AG09309 (cell line): ENCODE measurements at regions not wholly inside any gene's neighbourhood (a gene's known extent, or its start where the extent isn't known, plus 50 kb on each side); places are given as distances from the start of the nearest gene placed in this dataset.

Source experiments
- DNase-seq: peaks from one replicate; pipeline ENCODE4 v3.0.0-alpha.2; 2010; ENCODE audit warnings: low read depth
- H3K4me3 ChIP-seq: 2 replicates; pipeline ENCODE4 v1.5.1; 2011; ENCODE audit warnings: mild to moderate bottlenecking, low read depth, low read length, moderate library complexity; ENCODE audit not compliant: control insufficient read depth
- TF ChIP-seq, protein P1 (sequence below): IDR thresholded peaks from 2 replicates; pipeline ENCODE4 v1.5.1; 2011; ENCODE audit warnings: mild to moderate bottlenecking, low read depth, low read length, inconsistent platforms; ENCODE audit not compliant: insufficient read depth, control insufficient read depth; ENCODE audit errors: missing control alignments

- TF ChIP-seq, protein P1, sequence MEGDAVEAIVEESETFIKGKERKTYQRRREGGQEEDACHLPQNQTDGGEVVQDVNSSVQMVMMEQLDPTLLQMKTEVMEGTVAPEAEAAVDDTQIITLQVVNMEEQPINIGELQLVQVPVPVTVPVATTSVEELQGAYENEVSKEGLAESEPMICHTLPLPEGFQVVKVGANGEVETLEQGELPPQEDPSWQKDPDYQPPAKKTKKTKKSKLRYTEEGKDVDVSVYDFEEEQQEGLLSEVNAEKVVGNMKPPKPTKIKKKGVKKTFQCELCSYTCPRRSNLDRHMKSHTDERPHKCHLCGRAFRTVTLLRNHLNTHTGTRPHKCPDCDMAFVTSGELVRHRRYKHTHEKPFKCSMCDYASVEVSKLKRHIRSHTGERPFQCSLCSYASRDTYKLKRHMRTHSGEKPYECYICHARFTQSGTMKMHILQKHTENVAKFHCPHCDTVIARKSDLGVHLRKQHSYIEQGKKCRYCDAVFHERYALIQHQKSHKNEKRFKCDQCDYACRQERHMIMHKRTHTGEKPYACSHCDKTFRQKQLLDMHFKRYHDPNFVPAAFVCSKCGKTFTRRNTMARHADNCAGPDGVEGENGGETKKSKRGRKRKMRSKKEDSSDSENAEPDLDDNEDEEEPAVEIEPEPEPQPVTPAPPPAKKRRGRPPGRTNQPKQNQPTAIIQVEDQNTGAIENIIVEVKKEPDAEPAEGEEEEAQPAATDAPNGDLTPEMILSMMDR, result no peak
- DNase-seq, result no peak
- H3K4me3 ChIP-seq, result no peak overlapping the region
Measured at GRCh38 chr22:27011133-27011532, 353.7 kb downstream of the MIAT start.

DNA sequence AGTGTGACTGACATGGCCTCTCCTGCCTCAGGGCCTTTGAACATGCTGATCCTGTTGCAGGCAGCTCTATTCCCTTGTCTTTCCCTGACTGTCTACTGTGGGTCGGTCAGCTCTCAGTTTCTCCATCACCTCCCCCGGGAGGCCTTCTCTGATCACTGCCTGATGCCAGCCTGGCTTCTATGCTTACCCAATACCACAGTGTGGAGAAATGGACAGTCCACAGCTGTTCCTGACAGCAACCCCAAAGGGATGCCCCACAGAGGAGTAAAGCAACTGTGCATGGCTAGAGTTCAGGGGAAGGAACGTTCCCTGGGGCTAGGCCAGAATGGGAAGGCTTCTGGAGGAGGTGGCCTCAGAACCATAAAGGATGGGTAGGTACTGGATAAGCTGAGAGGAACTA is 354.3 kb downstream of the MIAT start:
- no peak for DNase-seq
- no peak overlapping the region for H3K4me3 ChIP-seq
- TF ChIP-seq, protein P1, result no peak

GRCh38 chr22:27019827-27020226 is 362.4 kb downstream of the MIAT start:
- H3K4me3 ChIP-seq, result no peak overlapping the region
- DNase-seq, result no peak
- TF ChIP-seq, protein P1, result no peak

- TF ChIP-seq, protein P1, result no peak
- H3K4me3 ChIP-seq, result no peak overlapping the region
- no peak for DNase-seq
Measured at GRCh38 chr22:27022274-27022895, 365.0 kb downstream of the MIAT start.

DNA sequence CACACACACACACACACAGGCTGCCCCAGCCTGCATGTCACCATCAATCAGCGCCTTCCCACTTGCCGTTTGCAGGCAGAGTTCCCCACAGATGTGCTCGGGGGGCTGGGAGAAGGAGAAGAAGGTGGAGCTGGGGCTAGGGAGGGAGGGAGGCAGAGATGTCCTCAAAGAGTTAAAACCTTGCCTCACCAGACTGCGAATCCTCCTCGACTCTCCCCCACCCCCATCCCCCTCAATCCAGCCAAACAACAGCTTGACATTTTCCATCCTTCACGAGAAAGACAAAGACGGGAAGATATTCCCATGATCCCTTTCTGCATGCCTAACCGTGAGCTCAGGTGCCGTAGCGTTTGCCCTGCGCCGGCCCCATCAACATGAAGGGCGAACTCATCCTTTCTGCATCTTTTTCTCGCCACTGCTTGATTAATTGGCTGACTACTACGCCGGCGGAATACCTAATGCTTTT is 365.5 kb downstream of the MIAT start:
- TF ChIP-seq, protein P1, result no peak
- DNase-seq, result no peak
- no peak overlapping the region for H3K4me3 ChIP-seq

- DNase-seq, result no peak
- TF ChIP-seq, protein P1, result no peak
Measured at GRCh38 chr22:27023591-27023990, 366.2 kb downstream of the MIAT start.

More at GRCh38 chr22:27023591-27023990, 366.2 kb downstream of the MIAT start:
- H3K4me3 ChIP-seq, result no peak overlapping the region
